Central memory CD8-positive, alpha-beta T cell (primary cell): ENCODE measurements at regions not wholly inside any gene's neighbourhood (a gene's known extent, or its start where the extent isn't known, plus 50 kb on each side); places are given as distances from the start of the nearest gene placed in this dataset.

Source experiments
- ATAC-seq: fragments of 150-1000 bp; cut with Tn5 transposase; replicated peaks from 2 replicates; pipeline ENCODE4 v1.10.0; 2022; ENCODE audit warnings: mild to moderate bottlenecking, moderate FRiP score, moderate number of reproducible peaks; ENCODE audit not compliant: poor library complexity, severe bottlenecking; ENCODE audit errors: extremely low read depth
- DNase-seq, 2 donors: peaks; one replicate each; pipeline ENCODE4 v3.0.0; 2021; ENCODE audit warnings: low spot score in 2 of 2
- H3K27ac Mint-ChIP-seq: one replicate; pipeline ENCODE4 v1.8.0; 2022; ENCODE audit warnings: low read depth, mild to moderate bottlenecking, moderate library complexity, mixed read lengths
- H3K27me3 Mint-ChIP-seq: one replicate; pipeline ENCODE4 v1.8.0; 2022; ENCODE audit warnings: mixed read lengths
- H3K36me3 Mint-ChIP-seq: one replicate; pipeline ENCODE4 v1.8.0; 2022; ENCODE audit warnings: mild to moderate bottlenecking, moderate library complexity, mixed read lengths; ENCODE audit not compliant: insufficient read depth
- H3K4me1 Mint-ChIP-seq: one replicate; pipeline ENCODE4 v1.8.0; 2022; ENCODE audit warnings: mixed read lengths
- H3K4me3 Mint-ChIP-seq: one replicate; pipeline ENCODE4 v1.8.0; 2022; ENCODE audit warnings: mild to moderate bottlenecking, moderate library complexity, mixed read lengths
- H3K9me3 Mint-ChIP-seq: one replicate; pipeline ENCODE4 v1.8.0; 2022; ENCODE audit warnings: mixed read lengths

DNA sequence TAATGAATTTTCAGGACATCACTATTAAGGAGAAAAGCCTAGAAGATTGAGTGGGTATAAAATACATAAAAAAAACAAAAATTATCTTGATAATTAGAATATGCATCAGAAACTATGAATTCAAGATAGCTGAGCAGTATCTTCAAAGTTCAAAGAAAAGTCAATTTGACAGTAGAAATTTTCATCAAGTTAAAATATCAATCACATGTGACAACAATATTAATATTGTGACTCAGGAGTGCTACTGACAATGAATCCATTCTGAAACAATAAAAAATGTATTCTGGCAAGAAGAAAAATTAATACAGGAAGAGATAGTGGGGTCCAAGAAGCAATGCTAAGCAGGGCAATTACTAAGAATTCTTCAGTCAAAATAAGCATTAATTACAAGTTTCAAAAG, 151.9 kb upstream of the GLRA2 start:
- H3K4me3 Mint-ChIP-seq, result no peak overlapping the region
- H3K9me3 Mint-ChIP-seq, result no peaks in the 10 kb centered on the region
- no peaks in the 10 kb centered on the region for H3K36me3 Mint-ChIP-seq
- ATAC-seq (no peak), DNase-seq (no peak)
- no peaks in the 10 kb centered on the region for H3K4me1 Mint-ChIP-seq
- no peak overlapping the region for H3K27ac Mint-ChIP-seq
- no peaks in the 10 kb centered on the region for H3K27me3 Mint-ChIP-seq

DNA sequence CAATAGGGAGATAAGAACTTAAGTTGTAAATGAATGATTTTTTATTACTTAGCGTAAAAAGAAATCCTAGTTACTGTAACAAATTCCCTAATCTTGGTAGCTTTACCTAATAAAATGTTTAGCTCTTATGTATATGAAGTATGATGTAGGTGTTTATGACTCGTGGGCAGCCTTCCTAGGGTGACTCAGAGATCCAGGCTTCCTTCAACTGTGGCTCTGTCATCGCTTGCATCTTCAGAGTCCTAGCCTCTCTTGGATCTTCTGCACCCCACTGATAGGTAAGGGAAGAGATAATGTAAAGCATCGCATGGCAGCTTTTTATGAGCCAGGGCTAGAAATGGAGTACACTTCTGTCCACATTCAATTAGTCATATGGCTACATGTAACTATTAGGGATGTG, 165.6 kb upstream of the GLRA2 start:
- DNase-seq (no peak), ATAC-seq (no peak)
- Mint-ChIP-seq H3K36me3 (no peaks in the 10 kb centered on the region), H3K4me1 (no peaks in the 10 kb centered on the region), H3K9me3 (no peaks in the 10 kb centered on the region), H3K27ac (no peak overlapping the region), H3K4me3 (no peak overlapping the region), H3K27me3 (no peaks in the 10 kb centered on the region)

DNA sequence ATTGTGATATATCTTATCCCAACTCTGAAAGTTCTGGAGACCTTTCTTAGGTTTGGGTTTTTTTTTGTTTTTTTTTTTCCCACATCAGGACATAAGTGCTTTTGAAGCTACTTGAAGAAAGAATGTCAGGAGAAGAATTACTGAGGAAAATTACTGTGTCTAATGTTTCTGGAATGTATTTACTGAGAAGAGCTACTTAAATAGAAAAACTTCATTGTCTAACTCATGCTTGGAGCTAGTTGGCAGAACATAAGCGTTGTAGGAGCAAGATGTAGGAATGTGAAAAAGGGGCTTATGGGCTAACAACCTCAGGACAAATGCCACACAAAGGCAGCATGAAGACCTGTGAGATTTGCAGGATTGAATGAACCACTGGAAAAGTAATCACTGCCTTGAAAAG, 166.6 kb upstream of the GLRA2 start:
- H3K36me3 Mint-ChIP-seq, result no peaks in the 10 kb centered on the region
- H3K9me3 Mint-ChIP-seq, result no peaks in the 10 kb centered on the region
- ATAC-seq (no peak), DNase-seq (no peak)
- H3K27me3 Mint-ChIP-seq, result no peaks in the 10 kb centered on the region
- no peak overlapping the region for H3K4me3 Mint-ChIP-seq
- H3K4me1 Mint-ChIP-seq, result no peaks in the 10 kb centered on the region
- H3K27ac Mint-ChIP-seq, result no peak overlapping the region

DNA sequence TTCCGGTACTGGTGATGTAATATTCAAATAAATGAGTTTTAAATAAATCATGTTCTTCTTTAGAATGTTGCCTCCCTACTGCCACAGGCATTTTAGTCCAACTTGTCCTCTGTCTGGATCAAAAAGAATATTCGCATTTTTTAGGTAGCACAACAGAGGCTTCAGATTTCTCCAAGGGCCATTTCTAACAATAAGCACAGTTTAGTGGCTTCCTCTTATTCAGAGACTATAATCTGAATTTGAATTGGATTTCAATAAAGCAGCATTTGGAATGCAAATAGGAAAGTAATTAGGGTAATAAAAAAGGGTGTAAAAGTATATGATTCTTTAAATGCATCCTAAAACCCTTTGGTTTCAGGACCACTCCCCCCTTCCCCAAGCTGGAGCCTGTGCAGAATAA, 167.9 kb upstream of the GLRA2 start:
- no peaks in the 10 kb centered on the region for H3K4me1 Mint-ChIP-seq
- DNase-seq (no peak), ATAC-seq (no peak)
- H3K27me3 Mint-ChIP-seq, result no peaks in the 10 kb centered on the region
- no peak overlapping the region for H3K4me3 Mint-ChIP-seq
- H3K27ac Mint-ChIP-seq, result no peak overlapping the region
- no peaks in the 10 kb centered on the region for H3K9me3 Mint-ChIP-seq
- no peaks in the 10 kb centered on the region for H3K36me3 Mint-ChIP-seq

DNA sequence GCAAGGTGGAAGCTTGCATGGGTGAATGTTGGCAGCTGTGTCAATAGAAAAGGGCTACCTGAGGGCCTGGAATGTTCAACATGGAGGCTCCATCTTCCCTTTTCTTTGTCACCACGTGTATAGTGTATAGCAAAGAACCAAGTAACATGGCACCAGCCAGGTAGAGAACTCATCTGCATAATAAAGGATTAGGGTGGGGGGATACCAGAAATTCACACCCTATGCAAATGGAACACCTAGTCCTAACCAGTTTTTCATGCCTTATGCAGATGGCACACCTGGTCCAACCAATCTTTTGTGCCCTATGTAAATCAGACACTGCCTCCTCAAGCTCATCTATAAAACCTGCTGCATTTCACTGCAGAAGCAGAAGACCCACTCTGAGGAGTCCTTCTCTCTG, 169.6 kb upstream of the GLRA2 start:
- Mint-ChIP-seq H3K9me3 (no peaks in the 10 kb centered on the region), H3K4me3 (no peak overlapping the region), H3K4me1 (no peaks in the 10 kb centered on the region), H3K27me3 (no peaks in the 10 kb centered on the region), H3K27ac (no peak overlapping the region), H3K36me3 (no peaks in the 10 kb centered on the region)
- DNase-seq (no peak), ATAC-seq (no peak)

DNA sequence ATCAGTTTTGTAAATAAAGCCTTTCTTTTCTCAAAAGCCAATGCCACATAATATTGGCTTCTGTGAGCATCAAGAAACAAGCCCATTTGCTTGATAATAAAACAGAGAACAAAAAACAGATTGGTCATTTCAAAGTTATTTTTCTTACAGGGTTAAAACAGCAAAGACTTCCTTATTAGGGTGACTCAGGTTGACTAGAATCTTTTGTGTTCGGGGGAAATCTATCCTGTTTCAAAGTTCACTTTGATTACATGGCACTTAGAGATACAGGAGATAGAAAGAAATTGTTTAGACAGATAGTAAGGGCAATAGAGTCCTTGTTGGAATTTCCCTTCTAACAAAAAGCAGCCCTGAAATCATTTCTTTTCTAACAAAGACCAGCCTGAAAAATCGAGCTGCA, 170.0 kb upstream of the GLRA2 start:
- Mint-ChIP-seq H3K4me1 (no peaks in the 10 kb centered on the region), H3K9me3 (no peaks in the 10 kb centered on the region), H3K27me3 (no peaks in the 10 kb centered on the region), H3K4me3 (no peak overlapping the region), H3K27ac (no peak overlapping the region), H3K36me3 (no peaks in the 10 kb centered on the region)
- no peak for ATAC-seq
- no peak for DNase-seq

DNA sequence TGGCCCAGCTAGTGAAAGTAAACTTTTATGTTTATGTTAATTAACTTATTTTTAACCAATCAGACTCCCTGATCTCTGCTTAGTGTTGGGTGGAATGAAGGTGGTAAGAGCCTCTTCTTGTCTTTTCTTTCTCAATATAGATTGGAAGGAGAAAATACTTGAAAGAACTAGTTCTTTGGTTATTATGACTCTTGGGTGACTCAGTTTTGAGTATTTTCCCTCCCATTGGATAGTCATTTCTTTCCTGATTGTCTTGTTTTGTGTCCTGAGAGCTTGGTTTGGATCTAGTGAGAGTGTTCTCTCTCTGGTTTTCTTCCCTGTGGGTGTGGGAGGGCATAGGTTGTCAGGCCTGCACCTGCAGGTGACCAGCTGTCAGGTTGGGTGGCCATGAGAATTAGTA, 172.0 kb upstream of the GLRA2 start:
- ATAC-seq (no peak), DNase-seq (no peak)
- H3K36me3 Mint-ChIP-seq, result no peaks in the 10 kb centered on the region
- H3K27me3 Mint-ChIP-seq, result no peaks in the 10 kb centered on the region
- H3K4me1 Mint-ChIP-seq, result no peaks in the 10 kb centered on the region
- no peaks in the 10 kb centered on the region for H3K9me3 Mint-ChIP-seq
- H3K4me3 Mint-ChIP-seq, result no peak overlapping the region
- no peak overlapping the region for H3K27ac Mint-ChIP-seq

DNA sequence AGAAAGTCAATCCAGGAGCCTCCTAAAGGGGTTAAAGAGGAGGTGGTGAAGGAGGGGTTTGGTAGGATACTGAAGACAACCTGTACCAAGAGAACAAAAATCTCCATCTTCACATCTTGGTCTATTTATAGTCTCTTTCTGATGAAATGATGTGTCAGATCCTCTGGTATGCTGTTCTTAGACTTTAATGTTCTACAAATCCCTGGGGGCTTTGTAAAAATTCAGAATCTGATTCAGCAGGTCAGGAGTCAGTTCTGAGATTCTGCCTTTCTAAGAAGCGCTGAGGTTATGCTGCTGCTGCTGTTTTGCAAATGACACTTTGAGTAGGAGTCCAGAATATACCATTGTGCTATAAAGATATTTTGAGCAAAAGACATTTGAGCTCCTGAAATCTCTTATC, 172.9 kb upstream of the GLRA2 start:
- Mint-ChIP-seq H3K36me3 (no peaks in the 10 kb centered on the region), H3K9me3 (no peaks in the 10 kb centered on the region), H3K4me1 (no peaks in the 10 kb centered on the region), H3K27ac (no peak overlapping the region), H3K4me3 (no peak overlapping the region), H3K27me3 (no peaks in the 10 kb centered on the region)
- no peak for DNase-seq
- ATAC-seq, result no peak

DNA sequence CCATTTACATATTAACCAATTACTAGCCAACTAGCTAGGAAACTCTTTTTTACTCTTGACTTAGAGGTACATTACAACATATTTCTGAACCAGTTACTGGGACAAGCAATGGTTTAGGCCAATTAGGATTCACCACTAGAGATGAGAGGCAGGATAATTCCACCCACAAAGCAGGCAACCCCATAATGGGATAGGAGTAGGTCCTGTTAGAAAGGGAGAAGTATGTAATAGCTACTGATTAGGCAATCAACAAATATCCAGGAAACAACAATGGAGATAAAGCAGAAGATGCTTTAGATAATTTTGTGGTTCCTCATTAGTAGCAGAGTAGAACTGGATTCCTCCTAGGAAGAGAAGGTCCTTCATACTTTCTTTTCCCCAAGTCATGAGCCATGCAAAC, 173.8 kb upstream of the GLRA2 start:
- Mint-ChIP-seq H3K4me1 (no peaks in the 10 kb centered on the region), H3K27ac (no peak overlapping the region), H3K27me3 (no peaks in the 10 kb centered on the region), H3K36me3 (no peaks in the 10 kb centered on the region), H3K4me3 (no peak overlapping the region), H3K9me3 (no peaks in the 10 kb centered on the region)
- ATAC-seq (no peak), DNase-seq (no peak)

DNA sequence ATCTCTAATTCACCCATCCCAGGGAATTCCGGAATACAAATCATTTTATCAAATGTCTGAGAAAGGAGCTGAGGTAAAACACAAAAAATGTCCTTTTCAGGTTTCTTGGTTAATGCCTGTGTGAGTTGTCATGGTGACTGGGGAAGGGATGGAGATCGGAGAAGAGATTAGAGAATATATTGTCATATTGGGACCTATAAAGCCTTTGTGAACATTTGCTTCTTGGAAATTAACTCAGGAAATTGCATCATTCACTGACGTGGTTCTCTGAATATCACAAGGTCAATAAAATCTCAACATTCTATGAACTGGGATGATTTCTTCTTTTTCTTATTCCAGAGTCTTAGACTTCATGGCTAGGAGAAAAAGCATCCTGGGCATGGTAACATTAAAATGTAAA, 174.8 kb upstream of the GLRA2 start:
- Mint-ChIP-seq H3K4me3 (no peak overlapping the region), H3K27me3 (no peaks in the 10 kb centered on the region), H3K27ac (no peak overlapping the region), H3K4me1 (no peaks in the 10 kb centered on the region), H3K36me3 (no peaks in the 10 kb centered on the region), H3K9me3 (no peaks in the 10 kb centered on the region)
- ATAC-seq (no peak), DNase-seq (no peak)

DNA sequence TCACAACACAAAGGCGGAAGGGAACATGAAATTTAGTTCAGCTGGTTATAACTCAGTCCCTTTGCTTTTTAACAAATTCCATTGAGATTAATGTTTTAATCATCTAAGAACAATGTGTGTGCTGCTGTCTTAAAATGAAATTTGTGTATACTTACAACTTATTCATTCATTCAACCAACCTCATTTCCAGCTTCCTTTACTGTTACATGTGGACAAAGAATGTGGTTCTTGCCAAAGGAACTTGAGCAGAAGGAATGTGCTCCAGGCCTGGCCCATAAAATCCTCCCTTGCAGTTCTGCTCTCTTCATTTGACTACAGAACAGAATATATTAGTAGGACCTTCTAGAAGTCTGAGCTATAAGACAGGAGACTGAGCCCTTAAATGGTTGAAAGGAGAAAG, 176.8 kb upstream of the GLRA2 start:
- no peak for ATAC-seq
- no peak for DNase-seq
- Mint-ChIP-seq H3K4me1 (no peaks in the 10 kb centered on the region), H3K4me3 (no peak overlapping the region), H3K27me3 (no peaks in the 10 kb centered on the region), H3K36me3 (no peaks in the 10 kb centered on the region), H3K9me3 (no peaks in the 10 kb centered on the region), H3K27ac (no peak overlapping the region)

DNA sequence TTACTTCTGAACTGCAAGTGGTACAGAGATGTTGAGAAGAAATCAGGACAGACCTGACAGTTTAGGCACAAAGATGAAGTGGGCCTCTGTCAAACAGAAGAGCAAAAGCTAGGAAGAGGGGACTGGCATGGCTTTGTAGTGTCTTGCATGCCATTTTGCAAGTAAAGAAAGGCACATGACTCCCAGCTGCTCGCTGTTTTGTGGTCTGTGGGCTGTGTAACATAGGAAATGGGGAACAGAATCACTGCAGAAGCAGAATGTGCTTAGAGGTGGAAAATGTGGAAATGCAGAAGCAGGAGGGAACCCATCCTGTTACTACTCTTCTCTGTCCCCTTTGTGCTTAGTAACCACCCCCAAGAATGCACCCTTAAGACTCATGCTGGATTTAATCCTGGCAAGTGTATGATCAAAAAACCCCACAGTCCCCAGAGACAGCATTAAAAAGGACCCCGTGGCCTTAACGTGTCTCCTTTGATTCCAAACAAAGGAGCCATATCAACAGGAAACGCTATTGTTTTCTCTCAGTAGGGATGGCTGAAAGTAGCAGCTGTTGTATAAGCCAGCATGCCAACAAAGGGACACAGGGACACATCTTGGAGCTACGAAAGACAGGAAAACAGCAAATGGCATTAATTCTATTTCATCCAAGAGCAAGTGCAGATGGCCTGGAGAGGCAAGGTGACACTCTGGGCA, 177.6 kb upstream of the GLRA2 start:
- DNase-seq, result no peak
- Mint-ChIP-seq H3K36me3 (no peaks in the 10 kb centered on the region), H3K4me1 (no peaks in the 10 kb centered on the region), H3K4me3 (no peak overlapping the region), H3K27me3 (no peaks in the 10 kb centered on the region), H3K27ac (no peak overlapping the region), H3K9me3 (peaks cover under 1% of the 10 kb centered on the region)
- ATAC-seq, result no peak

DNA sequence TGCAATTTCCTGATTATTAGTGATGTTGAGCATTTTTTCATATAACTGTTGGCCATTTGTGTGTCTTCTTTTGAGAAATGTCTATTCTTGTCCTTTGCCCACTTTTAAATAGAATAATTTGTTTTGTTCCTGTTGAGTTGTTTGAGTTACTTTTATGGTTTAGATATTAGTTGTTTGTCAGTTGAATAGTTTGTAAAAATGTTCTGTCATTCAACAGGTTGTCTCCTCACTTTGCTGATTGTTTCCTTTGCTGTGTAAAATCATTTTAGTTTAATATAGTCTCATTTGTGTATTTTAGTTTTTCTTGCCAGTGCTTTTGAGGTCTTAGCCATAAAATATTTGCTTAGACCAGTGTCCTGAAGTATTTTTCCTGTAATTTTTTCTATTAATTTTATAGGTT, 181.8 kb upstream of the GLRA2 start:
- peaks cover 6% of the 10 kb centered on the region for H3K9me3 Mint-ChIP-seq
- no peak overlapping the region for H3K4me3 Mint-ChIP-seq
- H3K27ac Mint-ChIP-seq, result no peak overlapping the region
- DNase-seq, result no peak
- ATAC-seq, result no peak
- H3K36me3 Mint-ChIP-seq, result no peaks in the 10 kb centered on the region
- H3K4me1 Mint-ChIP-seq, result no peaks in the 10 kb centered on the region
- H3K27me3 Mint-ChIP-seq, result no peaks in the 10 kb centered on the region
